Type B pancreatic cell (in vitro differentiated cells): ENCODE measurements at regions not wholly inside any gene's neighbourhood (a gene's known extent, or its start where the extent isn't known, plus 50 kb on each side); places are given as distances from the start of the nearest gene placed in this dataset.
A peak's percentile ranks its signal among the peaks of the same experiment; 100 is the strongest.

Experiments used
- DNase-seq: peaks from one replicate; pipeline ENCODE4 v3.0.0; 2021; ENCODE audit warnings: mixed read lengths; ENCODE audit not compliant: unreplicated experiment; ENCODE audit errors: extremely low spot score
- H3K27ac Mint-ChIP-seq: 2 replicates; pipeline ENCODE4 v1.8.0; 2021; ENCODE audit warnings: mild to moderate bottlenecking, mixed read lengths
- H3K27me3 Mint-ChIP-seq: 2 replicates; pipeline ENCODE4 v1.8.0; 2021; ENCODE audit warnings: mixed read lengths
- H3K36me3 Mint-ChIP-seq: 2 replicates; pipeline ENCODE4 v1.8.0; 2021; ENCODE audit warnings: mixed read lengths
- H3K4me1 Mint-ChIP-seq: one replicate; pipeline ENCODE4 v1.8.0; 2021; ENCODE audit warnings: mixed read lengths; ENCODE audit not compliant: unreplicated experiment
- H3K4me3 Mint-ChIP-seq: 2 replicates; pipeline ENCODE4 v1.8.0; 2021; ENCODE audit warnings: mild to moderate bottlenecking, mixed read lengths
- H3K9me3 Mint-ChIP-seq: 2 replicates; pipeline ENCODE4 v1.8.0; 2021; ENCODE audit warnings: mixed read lengths
- CTCF ChIP-seq: fragments of 200-600 bp; sonication (generic); conservative IDR thresholded peaks from 2 replicates; pipeline ENCODE4 v1.5.0; 2021; ENCODE audit warnings: antibody characterized with exemption, mild to moderate bottlenecking

- peaks cover 37% of the 10 kb centered on the region for H3K4me1 Mint-ChIP-seq
- no peak overlapping the region for H3K4me3 Mint-ChIP-seq
- no peaks in the 10 kb centered on the region for H3K36me3 Mint-ChIP-seq
- H3K27me3 Mint-ChIP-seq = no peaks in the 10 kb centered on the region
- TF ChIP-seq CTCF = no peak
- H3K9me3 Mint-ChIP-seq = peaks cover 5% of the 10 kb centered on the region
- no peak overlapping the region for H3K27ac Mint-ChIP-seq
- DNase-seq = no peak
These were observed 87.8 kb upstream of the FNDC3B start for GRCh38 chr3:171951597-171951996.

GRCh38 chr3:171953301-171954022 is 85.9 kb upstream of the FNDC3B start:
- peaks cover 44% of the 10 kb centered on the region for H3K4me1 Mint-ChIP-seq
- H3K27me3 Mint-ChIP-seq = no peaks in the 10 kb centered on the region
- no peaks in the 10 kb centered on the region for H3K9me3 Mint-ChIP-seq
- H3K27ac Mint-ChIP-seq = peak overlapping the region; percentile 33
- no peaks in the 10 kb centered on the region for H3K36me3 Mint-ChIP-seq
- TF ChIP-seq CTCF = no peak
- DNase-seq = no peak
- no peak overlapping the region for H3K4me3 Mint-ChIP-seq

GRCh38 chr3:171954690-171955383 is 84.5 kb upstream of the FNDC3B start:
- TF ChIP-seq CTCF = no peak
- Mint-ChIP-seq H3K4me3 (no peak overlapping the region), H3K36me3 (no peaks in the 10 kb centered on the region), H3K27ac (no peak overlapping the region), H3K4me1 (peaks cover 42% of the 10 kb centered on the region), H3K9me3 (no peaks in the 10 kb centered on the region), H3K27me3 (no peaks in the 10 kb centered on the region)
- no peak for DNase-seq

GRCh38 chr3:171955598-171955997 is 83.8 kb upstream of the FNDC3B start:
- no peaks in the 10 kb centered on the region for H3K9me3 Mint-ChIP-seq
- H3K27me3 Mint-ChIP-seq = no peaks in the 10 kb centered on the region
- H3K27ac Mint-ChIP-seq = no peak overlapping the region
- H3K4me1 Mint-ChIP-seq = peaks cover 41% of the 10 kb centered on the region
- no peaks in the 10 kb centered on the region for H3K36me3 Mint-ChIP-seq
- no peak for DNase-seq
- TF ChIP-seq CTCF = no peak
- no peak overlapping the region for H3K4me3 Mint-ChIP-seq

GRCh38 chr3:171956181-171956683 is 83.1 kb upstream of the FNDC3B start:
- Mint-ChIP-seq H3K4me3 (no peak overlapping the region), H3K4me1 (peaks cover 37% of the 10 kb centered on the region), H3K36me3 (no peaks in the 10 kb centered on the region), H3K9me3 (no peaks in the 10 kb centered on the region), H3K27ac (no peak overlapping the region), H3K27me3 (no peaks in the 10 kb centered on the region)
- no peak for DNase-seq
- no peak for TF ChIP-seq CTCF
